ENCODE measurements at regions not wholly inside any gene's neighbourhood (a gene's known extent, or its start where the extent isn't known, plus 50 kb on each side); places are given as distances from the start of the nearest gene placed in this dataset.

DNA sequence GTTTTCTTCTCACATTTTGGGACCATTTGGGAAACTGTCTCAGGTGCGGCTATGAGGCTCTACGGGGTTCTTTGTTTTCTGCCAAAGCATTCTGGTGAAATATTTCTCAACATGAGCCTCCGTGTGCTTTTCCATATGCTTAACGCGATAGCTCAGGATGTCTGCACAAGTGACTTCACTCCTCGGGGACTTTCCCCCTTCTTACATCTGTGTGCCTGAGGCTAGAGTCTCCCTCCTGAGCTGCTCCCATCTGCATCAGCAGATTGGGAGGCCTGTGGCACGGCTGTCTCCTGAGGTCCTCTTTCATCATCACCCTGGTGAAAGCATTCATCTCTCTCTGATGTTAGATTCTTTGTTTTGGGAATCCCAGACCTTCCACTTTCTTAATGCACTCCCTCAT lies 1190.9 kb downstream of the TYW1 start (continued):
- TF ChIP-seq, protein P1, sequence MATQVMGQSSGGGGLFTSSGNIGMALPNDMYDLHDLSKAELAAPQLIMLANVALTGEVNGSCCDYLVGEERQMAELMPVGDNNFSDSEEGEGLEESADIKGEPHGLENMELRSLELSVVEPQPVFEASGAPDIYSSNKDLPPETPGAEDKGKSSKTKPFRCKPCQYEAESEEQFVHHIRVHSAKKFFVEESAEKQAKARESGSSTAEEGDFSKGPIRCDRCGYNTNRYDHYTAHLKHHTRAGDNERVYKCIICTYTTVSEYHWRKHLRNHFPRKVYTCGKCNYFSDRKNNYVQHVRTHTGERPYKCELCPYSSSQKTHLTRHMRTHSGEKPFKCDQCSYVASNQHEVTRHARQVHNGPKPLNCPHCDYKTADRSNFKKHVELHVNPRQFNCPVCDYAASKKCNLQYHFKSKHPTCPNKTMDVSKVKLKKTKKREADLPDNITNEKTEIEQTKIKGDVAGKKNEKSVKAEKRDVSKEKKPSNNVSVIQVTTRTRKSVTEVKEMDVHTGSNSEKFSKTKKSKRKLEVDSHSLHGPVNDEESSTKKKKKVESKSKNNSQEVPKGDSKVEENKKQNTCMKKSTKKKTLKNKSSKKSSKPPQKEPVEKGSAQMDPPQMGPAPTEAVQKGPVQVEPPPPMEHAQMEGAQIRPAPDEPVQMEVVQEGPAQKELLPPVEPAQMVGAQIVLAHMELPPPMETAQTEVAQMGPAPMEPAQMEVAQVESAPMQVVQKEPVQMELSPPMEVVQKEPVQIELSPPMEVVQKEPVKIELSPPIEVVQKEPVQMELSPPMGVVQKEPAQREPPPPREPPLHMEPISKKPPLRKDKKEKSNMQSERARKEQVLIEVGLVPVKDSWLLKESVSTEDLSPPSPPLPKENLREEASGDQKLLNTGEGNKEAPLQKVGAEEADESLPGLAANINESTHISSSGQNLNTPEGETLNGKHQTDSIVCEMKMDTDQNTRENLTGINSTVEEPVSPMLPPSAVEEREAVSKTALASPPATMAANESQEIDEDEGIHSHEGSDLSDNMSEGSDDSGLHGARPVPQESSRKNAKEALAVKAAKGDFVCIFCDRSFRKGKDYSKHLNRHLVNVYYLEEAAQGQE (IDR thresholded peaks at IDR 0.05; ENCODE audit: unreplicated experiment) = no peak
- TF ChIP-seq ZNF114 (CRISPR knock-in tag; IDR thresholded peaks at IDR 0.05) = no peak
- TF ChIP-seq ZNF331 (CRISPR knock-in tag; IDR thresholded peaks at IDR 0.05; ENCODE audit: low read depth) = no peak
- TF ChIP-seq CREB1 (CRISPR knock-in tag; IDR thresholded peaks at IDR 0.05; ENCODE audit: low read depth) = no peak
- TF ChIP-seq, protein P2, sequence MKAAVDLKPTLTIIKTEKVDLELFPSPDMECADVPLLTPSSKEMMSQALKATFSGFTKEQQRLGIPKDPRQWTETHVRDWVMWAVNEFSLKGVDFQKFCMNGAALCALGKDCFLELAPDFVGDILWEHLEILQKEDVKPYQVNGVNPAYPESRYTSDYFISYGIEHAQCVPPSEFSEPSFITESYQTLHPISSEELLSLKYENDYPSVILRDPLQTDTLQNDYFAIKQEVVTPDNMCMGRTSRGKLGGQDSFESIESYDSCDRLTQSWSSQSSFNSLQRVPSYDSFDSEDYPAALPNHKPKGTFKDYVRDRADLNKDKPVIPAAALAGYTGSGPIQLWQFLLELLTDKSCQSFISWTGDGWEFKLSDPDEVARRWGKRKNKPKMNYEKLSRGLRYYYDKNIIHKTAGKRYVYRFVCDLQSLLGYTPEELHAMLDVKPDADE (IDR thresholded peaks at IDR 0.05) = no peak
- TF ChIP-seq NANOG (IDR thresholded peaks at IDR 0.05; ENCODE audit: borderline replicate concordance) = no peak
- no peak for TF ChIP-seq EZH2 (IDR thresholded peaks at IDR 0.05; ENCODE audit: low read depth, unreplicated experiment)
- no peak for TF ChIP-seq POLR2AphosphoS5 (IDR thresholded peaks at IDR 0.05; ENCODE audit: low read depth)

DNA sequence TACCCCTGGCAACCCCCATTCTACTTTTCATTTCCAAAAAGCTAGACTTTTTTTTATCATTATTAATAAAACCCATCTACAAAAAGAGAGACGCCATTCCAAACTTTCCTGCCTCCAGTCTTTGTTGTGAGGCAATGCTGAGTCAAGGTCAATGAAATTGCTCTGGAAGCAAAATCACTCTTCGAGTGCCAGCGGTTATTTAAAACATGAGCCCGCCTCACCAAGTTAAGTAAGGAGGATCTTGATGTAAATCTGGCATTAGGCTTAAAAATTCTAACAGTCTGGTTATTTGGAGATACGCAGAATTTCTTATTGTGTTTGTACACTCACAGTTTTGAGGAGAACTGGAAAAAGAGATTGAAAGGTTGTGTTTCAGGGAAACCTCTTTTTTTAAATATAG lies 1196.3 kb downstream of the TYW1 start:
- no peak overlapping the region for H3K4me2 ChIP-seq
- no peaks in the 10 kb centered on the region for H3K79me2 ChIP-seq (replicated peaks; ENCODE audit: insufficient read depth)
- no peak overlapping the region for H3K27ac ChIP-seq (ENCODE audit: low read depth)
- DNase-seq (ENCODE audit: low spot score) (no peak), ATAC-seq (no peak)
- no peaks in the 10 kb centered on the region for H4K20me1 ChIP-seq (replicated peaks; ENCODE audit: insufficient read depth)
- H3F3A ChIP-seq (replicated peaks; ENCODE audit: low read depth) = no peaks in the 10 kb centered on the region
- no peak overlapping the region for H2AFZ ChIP-seq
- H3K4me3 ChIP-seq = no peak overlapping the region
- Mint-ChIP-seq H3K27ac (no peak overlapping the region), H3K4me3 (no peak overlapping the region), H3K4me1 (no peaks in the 10 kb centered on the region), H3K36me3 (ENCODE audit: low read depth) (peaks cover 43% of the 10 kb centered on the region), H3K27me3 (ENCODE audit: insufficient read depth, low read depth, poor library complexity) (peaks cover 4% of the 10 kb centered on the region), H3K9me3 (peaks cover 91% of the 10 kb centered on the region)
- no peaks in the 10 kb centered on the region for H3K9me2 ChIP-seq (ENCODE audit: insufficient read depth)
- 0 out of 2 replicates have a peak, but pooled peaks cover 3% of the 10 kb centered on the region for H3K36me3 ChIP-seq (ENCODE audit: insufficient read depth)
- H3K27me3 ChIP-seq (ENCODE audit: insufficient read depth) = no peaks in the 10 kb centered on the region
- no peaks in the 10 kb centered on the region for H3K4me1 ChIP-seq (ENCODE audit: insufficient read depth)
- no peak for TF ChIP-seq CREB1 (CRISPR knock-in tag; IDR thresholded peaks at IDR 0.05; ENCODE audit: low read depth)
- no peak for TF ChIP-seq ZNF462 (CRISPR knock-in tag; IDR thresholded peaks at IDR 0.05)
- TF ChIP-seq NANOG (IDR thresholded peaks at IDR 0.05; ENCODE audit: borderline replicate concordance) = no peak
- TF ChIP-seq STAT1 (IDR thresholded peaks at IDR 0.05; ENCODE audit: unreplicated experiment) = no peak
- TF ChIP-seq EZH2phosphoT487 (IDR thresholded peaks at IDR 0.05; ENCODE audit: unreplicated experiment) = no peak
- no peak for TF ChIP-seq JUNB (IDR thresholded peaks at IDR 0.05; ENCODE audit: unreplicated experiment)
